ENCODE measurements at regions not wholly inside any gene's neighbourhood (a gene's known extent, or its start where the extent isn't known, plus 50 kb on each side); places are given as distances from the start of the nearest gene placed in this dataset.

GRCh38 chr18:8458546-8459215 is 150.6 kb upstream of the RAB12 start:
- no peak for DNase-seq (ENCODE audit: low read depth in 2 of 2)

DNA sequence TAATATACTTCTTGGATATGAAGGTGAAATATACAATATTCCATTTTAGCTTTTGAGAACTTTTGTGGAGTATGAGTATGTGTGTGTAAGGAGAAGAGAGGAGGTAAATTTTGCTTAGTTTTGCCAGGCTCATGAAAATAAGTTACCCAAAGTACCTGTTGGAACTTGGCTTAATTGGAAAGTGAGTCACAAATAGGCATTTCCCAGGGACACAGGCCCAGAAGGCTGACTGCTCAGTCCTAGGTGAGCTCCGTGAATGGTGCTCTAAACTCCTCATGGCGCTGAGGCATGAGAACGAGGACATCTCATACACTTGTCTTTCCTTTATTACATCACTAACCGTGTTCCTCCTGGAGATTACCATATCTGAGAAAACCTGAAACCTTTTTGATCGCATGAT is 148.5 kb upstream of the RAB12 start:
- DNase-seq (ENCODE audit: low read depth in 2 of 2) = no peak

DNA sequence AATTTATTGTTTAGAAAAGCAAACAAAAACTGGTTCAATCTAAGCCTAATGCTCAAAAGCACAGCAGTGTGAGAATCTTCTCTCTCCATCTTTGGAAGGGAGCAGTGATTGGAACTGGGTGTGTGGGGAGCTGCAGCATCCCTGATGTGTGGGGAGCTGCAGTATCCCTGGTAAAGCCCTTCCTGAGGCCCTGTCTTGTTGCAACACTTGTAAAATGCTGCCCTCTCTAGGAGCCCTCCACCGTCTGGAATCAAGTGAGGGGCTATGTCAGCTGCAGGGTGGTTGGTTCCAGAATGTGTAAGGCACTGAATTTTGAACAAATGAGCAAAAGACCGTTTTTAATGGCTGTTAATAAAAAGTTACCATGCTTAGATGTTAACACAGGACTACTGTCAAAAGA is 147.7 kb upstream of the RAB12 start:
- DNase-seq (ENCODE audit: low read depth in 2 of 2) = no peak

DNA sequence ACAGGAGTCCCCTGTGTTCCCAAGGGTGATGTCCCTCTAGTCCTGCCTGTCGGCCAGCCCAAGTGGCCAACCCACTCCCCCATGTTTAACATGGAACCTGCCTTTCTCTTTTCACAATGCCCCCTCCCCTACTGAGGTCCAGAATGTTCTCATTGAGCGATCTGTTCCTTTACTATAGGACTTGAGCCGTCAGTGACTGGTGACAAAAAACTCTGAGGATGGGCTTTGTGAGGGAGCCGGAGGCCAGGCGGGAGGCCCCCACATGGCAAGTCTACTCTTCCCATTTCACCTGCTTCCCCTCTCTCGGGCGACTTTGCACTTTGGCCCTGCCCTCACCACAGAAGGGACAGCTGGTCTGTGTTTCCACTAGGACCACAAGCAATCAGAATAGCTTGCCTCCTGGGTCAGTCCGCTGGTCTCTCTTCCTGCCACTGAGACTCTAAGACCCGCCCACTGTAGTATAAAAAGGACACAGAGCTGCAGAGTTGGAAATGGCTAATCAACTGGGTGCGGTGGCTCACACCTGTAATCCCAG is 146.5 kb upstream of the RAB12 start:
- no peak for DNase-seq (ENCODE audit: low read depth in 2 of 2)

DNA sequence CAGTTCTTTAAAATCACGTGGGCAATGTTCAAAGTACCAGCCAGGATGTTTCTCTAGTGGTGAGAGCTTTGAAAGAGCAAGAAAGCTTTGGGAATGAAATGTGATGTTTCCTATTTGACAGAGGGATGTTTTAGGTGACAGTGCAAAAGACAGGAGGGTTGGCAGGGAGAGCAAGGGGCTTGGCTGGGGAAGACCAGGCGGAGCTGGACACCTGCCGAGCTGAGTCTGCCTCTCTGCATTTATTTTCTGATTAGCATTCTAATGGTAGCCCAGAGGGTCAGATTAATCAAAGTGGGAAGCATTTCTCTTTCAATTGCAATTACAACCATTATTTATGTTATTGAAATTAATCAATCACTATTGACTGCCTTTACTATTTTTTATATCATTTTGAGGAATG is 145.4 kb upstream of the RAB12 start:
- DNase-seq (ENCODE audit: low read depth in 2 of 2) = no peak

DNA sequence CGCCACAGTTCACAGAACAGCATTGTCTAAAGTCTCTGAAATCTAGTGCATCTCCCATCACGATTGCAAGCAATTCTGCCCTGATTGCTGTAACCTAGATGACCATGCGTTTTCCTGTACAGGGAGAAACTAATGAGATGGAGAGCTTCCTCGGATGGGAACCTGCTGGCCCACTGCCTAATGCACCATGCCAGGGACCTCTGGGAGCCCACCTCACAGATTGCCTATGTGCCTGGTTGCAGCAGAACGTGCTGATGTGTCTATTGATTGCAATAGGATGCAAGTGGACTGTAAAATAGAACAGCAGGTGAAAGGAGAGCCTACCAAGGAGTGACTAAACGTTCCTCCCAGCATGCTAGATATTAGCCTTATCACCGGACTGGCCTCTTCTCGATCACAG is 141.0 kb upstream of the RAB12 start:
- DNase-seq (ENCODE audit: low read depth in 2 of 2) = no peak

GRCh38 chr18:8468921-8469335 is 140.3 kb upstream of the RAB12 start:
- no peak for DNase-seq (ENCODE audit: low read depth in 2 of 2)

- no peak for DNase-seq (ENCODE audit: low read depth in 2 of 2)
Observed at GRCh38 chr18:8469544-8470130, 139.6 kb upstream of the RAB12 start.

GRCh38 chr18:8471372-8471771 is 137.9 kb upstream of the RAB12 start:
- no peak for DNase-seq (ENCODE audit: low read depth in 2 of 2)

- DNase-seq (ENCODE audit: low read depth in 2 of 2) = no peak
Observed at GRCh38 chr18:8474661-8475060, 134.6 kb upstream of the RAB12 start.

- DNase-seq (ENCODE audit: low read depth in 2 of 2) = no peak
Observed at GRCh38 chr18:8477615-8478014, 131.6 kb upstream of the RAB12 start.

GRCh38 chr18:8478166-8478967 is 130.9 kb upstream of the RAB12 start:
- DNase-seq (ENCODE audit: low read depth in 2 of 2) = peak; percentile 44 to 71

DNA sequence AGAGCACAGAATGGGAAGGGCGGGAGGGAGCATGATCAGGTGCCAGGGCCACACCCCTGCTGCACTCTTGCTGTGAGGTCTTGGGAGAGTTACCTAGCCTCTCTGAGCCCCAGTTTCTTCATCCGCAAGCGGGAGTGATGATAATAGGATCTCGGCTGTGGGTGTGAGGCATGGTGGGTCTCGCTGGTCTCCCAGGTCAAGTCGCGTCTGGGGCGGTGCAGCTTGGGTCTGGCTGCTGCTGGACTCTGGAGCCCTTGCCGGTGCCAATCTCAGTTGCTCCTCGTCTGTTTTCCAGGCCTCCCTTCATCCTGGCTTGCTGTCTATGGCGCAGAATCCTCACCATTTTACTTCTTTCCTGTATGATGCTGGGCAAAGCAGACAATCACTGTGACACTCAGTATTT is 130.3 kb upstream of the RAB12 start:
- no peak for DNase-seq (ENCODE audit: low read depth in 2 of 2)

DNA sequence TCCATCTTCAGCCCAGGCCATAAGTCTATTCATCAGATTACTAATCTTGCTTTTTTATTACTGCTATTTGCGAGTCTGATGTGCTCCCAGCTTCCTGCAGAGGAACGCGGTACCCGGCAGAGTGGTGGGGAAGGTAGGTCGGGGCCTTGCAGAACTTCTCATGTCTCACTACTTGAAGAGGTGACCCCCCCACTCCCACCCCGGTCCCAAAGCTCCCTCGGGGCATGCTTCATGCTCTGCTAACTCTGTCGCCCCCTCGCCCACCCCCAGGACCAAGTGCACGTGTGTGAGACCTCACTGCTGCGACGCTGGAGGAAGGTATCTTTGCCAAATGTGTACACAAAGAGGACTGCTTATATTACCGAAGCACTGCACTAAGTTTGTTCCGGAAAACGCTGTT is 129.4 kb upstream of the RAB12 start:
- no peak for DNase-seq (ENCODE audit: low read depth in 2 of 2)

GRCh38 chr18:8480506-8481328 is 128.5 kb upstream of the RAB12 start:
- DNase-seq (ENCODE audit: low read depth in 2 of 2) = no peak

- DNase-seq (ENCODE audit: low read depth in 2 of 2) = no peak
Observed at GRCh38 chr18:8484951-8485350, 124.3 kb upstream of the RAB12 start.

DNA sequence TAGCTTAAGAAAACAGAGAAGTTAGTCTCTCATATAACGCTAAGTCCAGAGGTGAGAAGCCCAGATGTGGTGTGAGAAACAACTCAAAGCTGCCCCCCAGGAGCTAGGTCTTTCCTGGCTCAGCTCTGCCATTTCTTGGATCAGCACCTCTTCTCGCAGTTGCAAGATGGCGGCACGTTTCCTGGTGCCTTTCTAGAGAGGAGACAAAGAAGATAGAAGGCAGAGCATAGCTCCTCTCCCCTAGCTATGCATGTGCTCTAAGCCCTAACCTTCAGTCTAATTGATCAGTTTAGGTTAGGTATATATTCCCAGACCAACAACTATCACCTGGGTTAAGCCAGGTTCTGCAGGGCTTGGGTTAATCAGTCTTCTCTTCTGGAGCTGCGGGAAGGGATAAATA is 119.5 kb upstream of the RAB12 start:
- DNase-seq (ENCODE audit: low read depth in 2 of 2) = no peak

GRCh38 chr18:8491516-8491915 is 117.7 kb upstream of the RAB12 start:
- DNase-seq (ENCODE audit: low read depth in 2 of 2) = no peak

DNA sequence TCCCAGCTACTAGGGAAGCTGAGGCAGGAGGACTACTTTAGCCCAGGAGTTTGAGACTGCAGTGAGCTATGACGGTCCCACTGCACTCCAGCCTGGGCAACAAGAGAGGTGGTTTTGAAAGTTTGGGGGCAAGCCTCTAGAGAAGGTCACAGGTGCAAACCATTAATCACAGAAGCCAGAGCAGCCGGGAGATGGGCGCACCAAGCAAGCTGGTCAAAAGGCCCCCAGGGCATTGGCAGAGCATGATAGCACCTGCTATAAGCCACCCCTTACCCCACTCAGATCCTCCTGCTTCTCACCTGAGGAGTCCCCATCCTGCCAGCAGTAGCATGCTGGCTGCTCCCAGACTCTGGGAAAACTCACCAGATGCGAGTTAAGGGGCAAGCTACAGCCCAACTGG is 116.1 kb upstream of the RAB12 start:
- DNase-seq (ENCODE audit: low read depth in 2 of 2) = no peak

DNA sequence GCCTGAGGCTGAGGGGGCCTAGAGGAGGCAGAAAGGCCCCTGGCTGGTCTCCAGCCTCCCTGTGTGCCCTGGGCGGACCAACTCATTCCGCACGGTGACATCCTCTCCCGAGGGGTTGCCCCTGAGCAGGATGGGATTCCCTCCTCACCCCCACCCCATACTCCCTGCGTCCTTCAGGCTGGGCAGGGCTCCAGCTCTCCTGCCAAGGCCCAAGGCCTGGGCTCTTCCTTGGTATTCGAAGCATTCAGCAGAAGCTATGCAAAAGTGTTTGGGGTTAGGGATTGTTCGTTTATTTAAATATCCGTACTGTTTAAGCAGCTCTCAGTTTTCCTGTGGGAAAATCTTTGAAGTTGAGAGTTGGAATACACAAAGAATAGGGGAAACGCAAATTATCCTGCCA is 113.1 kb upstream of the RAB12 start:
- no peak for DNase-seq (ENCODE audit: low read depth in 2 of 2)

GRCh38 chr18:8498905-8499304 is 110.3 kb upstream of the RAB12 start:
- DNase-seq (ENCODE audit: low read depth in 2 of 2) = no peak
